Pancreas (tissue), 10 donors: ENCODE measurements at regions not wholly inside any gene's neighbourhood (a gene's known extent, or its start where the extent isn't known, plus 50 kb on each side); places are given as distances from the start of the nearest gene placed in this dataset.

Experiments
- ATAC-seq, 4 donors: fragments of 200-7000 bp; cut with Tn5 transposase; one replicate each; pipeline versions ENCODE4 v1.8.0 to v1.9.1; 2020; ENCODE audit warnings: mild to moderate bottlenecking in 4 of 4, moderate library complexity in 4 of 4
- DNase-seq, 6 donors: peaks; one replicate each; pipeline ENCODE4 v3.0.0-alpha.2; 2020
- FAIRE-seq: peaks from 2 replicates; lab custom pipeline; 2012; peaks lifted over from hg19 to GRCh38; lab: Jason Lieb, UNC
- H3K27ac ChIP-seq, 4 donors: fragments of 200-600 bp; sonication (generic); 1 replicate in 3 of 4; 2 replicates in 1 of 4; pipeline versions ENCODE4 v1.5.0 to v1.8.0; 2020
- H3K27me3 ChIP-seq, 4 donors: fragments of 200-600 bp; one replicate each; pipeline ENCODE4 v1.8.0; 2021
- H3K36me3 ChIP-seq, 3 donors: fragments of 200-600 bp; sonication (generic) in 1 of 3; one replicate each; pipeline versions ENCODE4 v1.5.0 to v1.8.0; 2020 to 2021
- H3K4me1 ChIP-seq, 3 donors: fragments of 200-600 bp; one replicate each; pipeline ENCODE4 v1.8.0; 2021
- H3K4me3 ChIP-seq, 4 donors: fragments of 200-600 bp; sonication (generic) in 2 of 4; one replicate each; pipeline versions ENCODE4 v1.5.0 to v1.8.0; 2020 to 2021
- H3K9me3 ChIP-seq, 4 donors: fragments of 200-600 bp; one replicate each; pipeline ENCODE4 v1.8.0; 2021
- CTCF ChIP-seq, 4 donors: fragments of 200-600 bp; sonication (generic) in 3 of 4; IDR thresholded peaks; one replicate each; pipeline versions ENCODE4 v1.5.0 to v1.8.0; 2021; ENCODE audit warnings: antibody characterized with exemption in 4 of 4
- WGBS, 2 donors: extraction: QIAGEN DNeasy Blood & Tissue Kit; methylation state at CpG; one replicate each; pipeline ENCODE4 v1.1.7; 2013; 5-methylcytosine and 5-hydroxymethylcytosine counted together
- intact Hi-C, 3 donors: fragments of 100-400 bp; cut with DNase I; formaldehyde crosslinking; loops; one replicate each; pipeline versions ENCODE4 v1.11.1 to v1.14.2; 2022
- donor health status: healthy with polysubstance abuse.
- donor health status: DM: no; HTN: no; CAD: no; lungs with moderate emphysema.
- donor health status: DM: no; HTN: no; CAD: no.
- donor health status: control.
- donor health status: control.
- donor health status: Bipolar disorder and iron deficiency.
- donor health status: DM: yes; HTN: yes; CAD: no.
- donor health status: DM: no; HTN: no; CAD: no.
- donor health status: DM: no; HTN: no; CAD: no.
- donor health status: DM: yes; HTN: yes; CAD: no.

- no peak for TF ChIP-seq CTCF (IDR thresholded peaks at IDR 0.05)
- H3K4me1 ChIP-seq = no peaks in the 10 kb centered on the region
- H3K4me3 ChIP-seq = no peak overlapping the region
- FAIRE-seq (no peak), ATAC-seq (no peak), DNase-seq (no peak)
- H3K36me3 ChIP-seq = no peaks in the 10 kb centered on the region
- WGBS, 2 donors = 68 to 83% methylated on average over 34 to 35 of the region's 35 CpGs
- intact Hi-C loops = no loop called here
- H3K9me3 ChIP-seq = no peaks in the 10 kb centered on the region
- H3K27me3 ChIP-seq = no peaks in the 10 kb centered on the region
- H3K27ac ChIP-seq = no peak overlapping the region
These were observed 417.1 kb upstream of the SALL3 start for GRCh38 chr18:78562531-78562961.

- H3K9me3 ChIP-seq = no peaks in the 10 kb centered on the region
- FAIRE-seq (no peak), DNase-seq (no peak), ATAC-seq (no peak)
- no peaks in the 10 kb centered on the region for H3K36me3 ChIP-seq
- no peak for TF ChIP-seq CTCF (IDR thresholded peaks at IDR 0.05)
- WGBS, 2 donors = 76 to 81% methylated on average over 15 of the region's 15 CpGs
- H3K4me1 ChIP-seq = no peaks in the 10 kb centered on the region
- H3K4me3 ChIP-seq = no peak overlapping the region
- no peak overlapping the region for H3K27ac ChIP-seq
- intact Hi-C loops = no loop called here
- H3K27me3 ChIP-seq = no peaks in the 10 kb centered on the region
These were observed 416.5 kb upstream of the SALL3 start for GRCh38 chr18:78563110-78563509.

GRCh38 chr18:78564030-78564429 lies 415.6 kb upstream of the SALL3 start:
- H3K4me3 ChIP-seq = no peak overlapping the region
- intact Hi-C loops = no loop called here
- ATAC-seq = no peak
- H3K27ac ChIP-seq = no peak overlapping the region
- DNase-seq = no peak
- H3K4me1 ChIP-seq = no peaks in the 10 kb centered on the region
- FAIRE-seq = no peak
- H3K36me3 ChIP-seq = no peaks in the 10 kb centered on the region
- no peaks in the 10 kb centered on the region for H3K9me3 ChIP-seq
- TF ChIP-seq CTCF (IDR thresholded peaks at IDR 0.05) = no peak
- H3K27me3 ChIP-seq = no peaks in the 10 kb centered on the region
- WGBS, 2 donors = 37 to 46% methylated on average over 7 of the region's 7 CpGs

- FAIRE-seq (no peak), DNase-seq (no peak), ATAC-seq (no peak)
- no peaks in the 10 kb centered on the region for H3K36me3 ChIP-seq
- H3K27me3 ChIP-seq = no peaks in the 10 kb centered on the region
- H3K4me1 ChIP-seq = no peaks in the 10 kb centered on the region
- H3K27ac ChIP-seq = no peak overlapping the region
- WGBS, 2 donors = 54 to 64% methylated on average over 14 of the region's 14 CpGs
- H3K9me3 ChIP-seq = no peaks in the 10 kb centered on the region
- no peak for TF ChIP-seq CTCF (IDR thresholded peaks at IDR 0.05)
- H3K4me3 ChIP-seq = no peak overlapping the region
- intact Hi-C loops = no loop called here
These were observed 415.1 kb upstream of the SALL3 start for GRCh38 chr18:78564518-78564917.

GRCh38 chr18:78565240-78565639 lies 414.4 kb upstream of the SALL3 start:
- no peaks in the 10 kb centered on the region for H3K4me1 ChIP-seq
- FAIRE-seq (no peak), DNase-seq (no peak), ATAC-seq (no peak)
- no peak overlapping the region for H3K27ac ChIP-seq
- H3K36me3 ChIP-seq = no peaks in the 10 kb centered on the region
- no peak overlapping the region for H3K4me3 ChIP-seq
- no peaks in the 10 kb centered on the region for H3K9me3 ChIP-seq
- 58 to 67% methylated on average over 5 of the region's 5 CpGs for WGBS, 2 donors
- no peaks in the 10 kb centered on the region for H3K27me3 ChIP-seq
- intact Hi-C loops = no loop called here
- no peak for TF ChIP-seq CTCF (IDR thresholded peaks at IDR 0.05)
